Hindlimb muscle (tissue), 1 donor: ENCODE measurements at regions not wholly inside any gene's neighbourhood (a gene's known extent, or its start where the extent isn't known, plus 50 kb on each side); places are given as distances from the start of the nearest gene placed in this dataset.
"Not testable (repeated sequence)": the region's sequence is repeated elsewhere in the genome, so short reads cannot be mapped to it uniquely, and the experiment has no call there.

Experiments used
- DNase-seq: peaks from one replicate; pipeline ENCODE4 v3.0.0-alpha.2; 2013

DNA sequence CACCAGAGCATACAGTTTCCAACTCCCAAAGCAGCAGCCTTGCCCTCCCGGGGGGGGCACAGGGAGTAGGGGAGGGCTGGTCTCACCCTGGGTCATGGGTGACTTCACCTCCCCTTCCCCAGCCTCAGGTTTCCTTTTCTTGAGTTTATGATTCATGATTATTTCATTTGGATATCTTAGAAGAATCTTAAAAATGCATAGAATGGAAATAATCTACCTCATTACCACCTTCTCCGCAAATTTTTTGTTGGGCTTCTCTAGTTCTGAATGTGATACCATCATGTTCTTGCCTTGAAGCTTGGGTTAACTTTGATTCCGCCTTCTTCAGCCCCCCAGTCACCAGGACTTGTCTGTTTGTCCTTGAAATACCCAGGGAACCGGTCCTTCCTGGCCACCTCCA is 148.8 kb upstream of the ROPN1 start:
- no peak for DNase-seq

DNA sequence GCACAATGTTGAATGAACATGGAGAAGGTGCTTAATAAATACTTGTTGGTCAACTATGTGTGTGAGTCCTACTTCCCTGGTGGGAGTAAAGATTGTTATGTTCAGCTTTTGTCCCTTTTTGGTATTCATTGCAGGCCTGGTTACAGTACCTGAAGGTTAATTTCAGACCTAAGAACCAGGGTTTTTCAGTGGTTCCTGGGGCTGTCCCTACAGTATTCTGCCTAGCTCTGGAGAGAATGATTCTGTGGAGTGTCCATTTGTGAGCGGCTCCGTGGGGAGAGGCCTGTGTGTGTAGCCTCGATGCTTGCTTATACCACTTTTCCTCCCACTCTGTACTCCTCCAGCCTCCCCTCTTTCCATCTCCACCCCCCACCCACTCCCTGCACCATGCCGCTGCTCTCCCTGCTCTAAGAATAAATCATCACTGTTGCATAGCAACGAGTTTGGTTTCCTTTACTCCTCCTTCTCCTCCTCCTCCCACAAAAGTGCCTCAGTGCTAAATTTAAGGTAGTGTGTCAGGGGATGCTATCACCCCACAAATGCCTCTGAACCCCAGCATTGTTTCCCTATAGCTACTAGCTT is 150.6 kb upstream of the ROPN1 start:
- no peak for DNase-seq

DNA sequence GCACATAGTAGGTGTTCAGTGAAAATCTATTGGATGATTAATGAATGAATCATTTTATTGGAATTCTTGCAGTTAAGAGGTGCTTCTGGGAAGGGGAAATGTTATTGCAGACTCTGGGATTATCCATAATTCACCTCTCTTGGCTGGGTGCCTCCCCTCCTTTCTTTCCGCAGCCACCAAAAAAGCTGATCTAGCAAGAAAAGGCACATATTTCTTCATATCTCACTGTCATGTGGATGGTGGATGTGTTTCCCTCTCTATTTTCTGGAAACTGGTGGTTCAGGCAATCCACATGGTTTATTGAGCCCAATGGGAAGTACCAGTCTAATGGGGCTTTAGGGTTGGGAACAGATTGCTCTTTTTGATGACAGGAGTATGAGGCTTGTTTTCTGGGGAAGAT is 151.1 kb upstream of the ROPN1 start:
- DNase-seq = no peak

DNA sequence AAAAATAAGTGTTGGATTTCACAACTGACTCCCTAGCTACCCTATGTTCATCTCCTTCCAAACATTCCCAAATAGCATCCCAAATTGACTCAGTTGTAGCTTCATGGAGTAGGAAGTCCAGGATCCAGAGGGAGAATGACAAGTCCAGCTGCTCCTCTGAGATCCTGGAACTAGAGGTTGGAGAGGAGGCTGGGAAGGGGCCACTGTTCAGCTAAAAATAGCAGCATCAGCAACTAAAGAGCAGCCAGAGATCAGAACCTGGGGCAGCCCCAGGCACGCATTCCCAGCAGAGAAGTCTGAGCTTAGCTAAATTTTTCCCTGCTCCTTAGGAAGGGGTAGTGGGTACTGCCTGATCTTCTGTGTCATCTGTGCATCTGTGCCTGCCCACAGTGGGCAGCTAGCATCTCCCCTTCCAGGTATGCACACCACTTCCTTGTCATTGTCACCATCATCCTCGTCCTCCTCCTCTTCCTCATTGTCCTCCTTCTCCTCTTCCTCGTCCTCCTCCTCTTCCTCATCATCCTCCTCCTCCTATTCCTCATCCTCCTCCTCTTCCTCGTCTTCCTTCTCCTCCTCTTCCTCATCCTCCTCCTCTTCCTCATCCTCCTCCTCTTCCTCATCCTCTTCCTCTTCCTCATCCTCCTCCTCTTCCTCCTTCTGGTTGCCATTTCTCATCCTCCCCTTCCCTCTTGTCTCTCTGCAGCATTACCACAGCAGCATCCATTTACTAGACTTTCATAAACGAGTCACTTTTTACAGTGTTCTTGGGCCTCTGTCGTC is 152.3 kb upstream of the ROPN1 start:
- no peak for DNase-seq

DNA sequence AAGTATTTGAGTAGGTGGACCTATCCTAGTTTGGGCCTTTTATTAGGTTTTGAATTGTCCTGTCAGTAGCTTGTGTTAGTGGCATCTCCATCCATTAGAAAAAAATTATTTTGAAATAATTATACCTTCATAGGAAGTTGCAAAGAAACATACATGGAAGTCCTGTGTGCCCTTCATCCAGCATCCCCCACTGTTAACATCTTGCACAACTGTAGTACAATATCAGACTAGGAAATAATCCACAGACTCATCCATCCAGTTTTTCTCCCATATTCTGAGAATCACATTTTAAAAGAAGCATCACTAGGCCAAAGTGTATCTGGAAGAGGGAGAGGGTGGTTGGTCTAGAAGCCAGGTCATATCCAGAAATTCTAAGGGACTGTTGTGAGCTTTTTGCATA is 155.5 kb upstream of the ROPN1 start:
- no peak for DNase-seq

DNA sequence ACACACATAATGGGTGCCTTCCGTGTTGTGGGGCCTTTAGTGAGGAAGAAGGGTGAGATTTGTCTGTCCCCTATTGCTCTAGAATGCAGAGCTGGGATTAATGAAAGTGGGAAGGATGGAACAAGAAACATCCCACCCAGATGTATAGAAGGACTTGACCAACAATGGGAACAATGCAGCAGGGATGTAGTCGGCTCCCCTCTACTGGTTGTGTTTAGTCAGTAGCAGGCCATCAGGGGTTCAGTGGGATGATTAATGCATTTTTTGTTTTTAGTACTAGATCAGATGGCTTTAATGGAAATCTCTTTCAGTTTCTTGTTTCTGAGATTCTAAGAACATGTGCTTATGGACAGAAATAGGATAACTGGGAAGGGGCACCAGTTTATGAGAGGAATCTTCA is 156.0 kb upstream of the ROPN1 start:
- DNase-seq = no peak

DNA sequence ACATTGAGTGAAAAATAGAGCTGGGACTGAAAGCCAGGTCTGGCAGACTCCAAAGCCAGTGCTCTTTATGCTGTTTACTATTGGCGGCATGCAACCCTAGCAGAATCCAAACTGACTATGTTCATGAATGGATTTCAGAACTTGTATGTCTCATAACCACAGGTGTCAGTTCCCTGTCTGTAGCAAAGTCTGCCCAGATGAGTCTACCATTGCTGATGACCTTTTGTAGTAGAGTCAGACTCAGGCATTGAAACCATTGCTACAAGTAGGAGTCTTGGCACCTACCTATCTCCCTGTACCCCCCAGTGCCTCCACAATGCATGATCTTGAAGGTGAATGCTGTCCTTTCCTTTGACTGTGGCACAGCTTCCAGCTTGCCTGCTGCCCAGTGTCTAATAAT is 157.2 kb upstream of the ROPN1 start:
- no peak for DNase-seq

DNA sequence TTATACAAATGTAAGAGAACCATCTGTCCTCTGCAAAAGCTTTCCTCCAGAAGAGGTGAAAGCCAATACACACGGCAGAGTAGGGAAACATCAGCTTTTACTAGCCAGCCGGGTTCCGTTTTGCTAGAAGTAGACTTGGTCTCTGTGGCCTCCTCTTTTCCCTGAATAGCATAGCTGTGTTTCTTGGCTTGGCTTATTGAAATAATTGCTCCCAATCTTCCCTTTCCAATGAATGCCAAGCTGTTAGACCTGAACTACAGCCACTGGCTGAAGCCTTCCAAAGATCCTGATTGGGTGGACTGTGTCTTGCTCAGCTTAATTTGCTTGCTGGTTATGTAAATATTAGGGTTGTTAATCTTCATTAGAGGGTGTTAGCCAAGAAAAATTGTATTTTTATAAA is 157.8 kb upstream of the ROPN1 start:
- no peak for DNase-seq

DNA sequence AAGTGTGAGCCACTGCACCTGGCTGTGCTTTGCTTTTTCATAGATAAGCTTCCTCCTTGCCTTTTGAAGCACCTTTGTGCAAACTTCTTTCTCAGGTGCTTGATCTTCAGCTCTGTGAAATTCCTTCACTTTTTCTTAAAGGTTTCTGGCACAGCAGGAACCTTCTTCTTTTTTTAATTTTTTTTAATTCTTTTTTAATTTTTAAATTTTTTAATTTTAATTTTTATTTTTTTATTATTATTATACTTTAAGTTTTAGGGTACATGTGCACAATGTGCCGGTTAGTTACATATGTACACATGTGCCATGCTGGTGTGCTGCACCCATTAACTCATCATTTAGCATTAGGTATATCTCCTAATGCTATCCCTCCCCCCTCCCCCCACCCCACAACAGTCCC is 161.0 kb upstream of the ROPN1 start:
- DNase-seq = not testable (repeated sequence)

DNA sequence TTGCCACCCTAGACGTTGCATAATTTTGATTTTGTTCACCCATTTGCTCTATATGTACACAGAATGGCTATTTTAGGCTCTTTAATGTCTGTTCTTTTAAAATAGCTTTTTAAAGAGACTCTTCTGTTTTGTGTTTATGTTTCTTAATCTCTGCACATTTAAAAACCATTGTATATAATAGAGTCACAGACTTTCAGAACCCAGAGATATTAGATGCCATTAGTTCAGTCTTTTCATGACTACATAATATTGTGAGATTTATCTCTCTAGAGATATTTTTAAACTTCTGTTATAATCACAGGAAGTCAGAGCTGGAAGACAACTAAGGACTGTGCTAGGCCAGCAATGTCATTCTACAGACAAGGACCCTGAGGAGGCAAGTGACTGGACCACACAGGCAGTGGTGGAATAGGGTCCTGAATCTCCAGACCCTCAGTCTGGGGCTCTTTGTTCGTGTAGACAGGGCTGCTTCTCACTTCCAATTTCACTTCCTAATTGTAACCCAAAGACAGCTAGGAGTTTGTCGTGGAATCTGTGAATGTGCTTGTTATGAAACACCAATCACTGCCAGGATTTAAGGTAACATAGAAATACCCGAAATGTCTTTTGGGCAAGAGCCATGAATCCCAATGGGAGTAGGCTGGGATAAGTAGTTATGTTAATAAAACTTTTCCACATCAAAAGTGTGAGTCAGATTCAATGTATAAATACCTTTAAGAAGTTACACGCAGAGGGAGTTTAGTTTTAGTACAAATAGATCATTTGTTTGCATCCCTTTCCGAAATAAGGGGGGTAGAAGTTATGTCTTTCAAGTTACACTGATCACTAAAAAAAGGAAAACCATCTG is 165.2 kb upstream of the ROPN1 start:
- DNase-seq = no peak

DNA sequence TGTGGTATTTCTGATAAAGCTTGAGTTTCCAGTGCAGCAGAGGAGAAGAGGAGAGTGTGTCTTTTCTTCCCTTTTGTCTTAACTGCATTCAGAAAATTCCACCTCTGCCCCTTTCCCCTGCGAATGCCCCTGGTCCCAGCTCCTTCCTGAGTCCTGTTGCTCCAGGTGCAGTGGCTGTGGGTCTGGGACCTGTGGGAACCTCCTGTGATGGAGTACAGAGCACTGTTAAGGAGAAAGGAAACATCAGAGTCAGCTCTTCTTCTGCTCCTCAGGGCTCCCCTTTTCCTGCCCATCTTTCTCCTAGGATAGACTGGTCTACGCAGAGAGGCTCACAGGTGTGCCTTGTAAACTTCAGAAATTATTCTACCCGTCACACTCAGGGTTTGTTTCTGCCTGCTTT is 165.8 kb upstream of the ROPN1 start:
- no peak for DNase-seq

DNA sequence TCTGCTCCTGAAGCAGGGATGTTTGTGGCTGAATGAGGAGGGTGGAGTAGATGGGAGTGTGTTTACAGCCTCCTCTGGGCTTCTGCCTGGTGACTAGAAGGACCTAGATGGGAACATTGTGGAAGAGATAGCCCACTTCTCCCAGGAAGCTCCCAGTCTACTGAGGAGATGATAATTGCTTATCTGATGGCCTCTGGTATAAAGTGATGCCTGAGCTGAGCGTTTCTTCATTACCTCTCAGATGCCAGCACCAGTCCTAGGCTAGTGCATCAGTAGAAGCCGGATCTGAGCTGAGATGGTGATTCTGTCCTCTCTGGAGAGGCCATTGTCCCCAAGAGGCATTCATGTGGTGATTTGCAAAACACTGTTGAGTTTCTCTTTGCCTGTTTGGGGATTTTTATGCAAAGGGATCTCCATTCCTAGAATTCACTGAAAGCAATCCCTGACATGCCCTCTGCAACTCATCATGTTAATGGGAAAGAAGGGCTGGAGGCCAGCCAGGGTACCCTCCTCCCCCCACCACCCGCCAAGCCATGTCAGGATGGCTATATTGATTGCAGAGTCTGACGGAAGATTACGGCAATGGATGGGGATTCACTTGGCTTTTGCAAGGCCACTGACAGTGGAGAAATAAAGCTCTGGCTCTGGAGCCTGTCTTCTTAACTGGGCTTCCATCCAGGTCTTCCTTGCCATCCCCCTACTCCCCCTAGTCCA is 166.4 kb upstream of the ROPN1 start:
- DNase-seq = no peak

DNA sequence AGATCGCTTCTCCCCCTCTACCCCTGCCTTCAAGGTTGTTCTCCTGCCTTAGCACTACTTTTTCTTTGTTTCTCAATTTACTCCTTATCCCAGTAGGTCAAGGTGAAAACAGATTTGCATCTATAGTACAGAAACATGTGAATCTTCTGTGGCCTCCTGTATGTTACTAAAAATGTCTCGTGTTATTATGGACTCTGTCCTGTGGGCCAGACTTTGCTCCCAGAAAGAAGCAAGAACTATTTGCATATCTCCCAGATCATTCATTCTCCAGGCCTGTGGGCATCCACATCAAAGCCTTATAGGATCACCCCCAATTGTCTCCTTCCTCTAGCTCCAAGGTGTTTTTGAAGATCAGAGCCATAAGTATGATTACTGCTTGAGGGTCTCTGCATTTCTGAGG is 169.5 kb upstream of the ROPN1 start:
- no peak for DNase-seq

DNA sequence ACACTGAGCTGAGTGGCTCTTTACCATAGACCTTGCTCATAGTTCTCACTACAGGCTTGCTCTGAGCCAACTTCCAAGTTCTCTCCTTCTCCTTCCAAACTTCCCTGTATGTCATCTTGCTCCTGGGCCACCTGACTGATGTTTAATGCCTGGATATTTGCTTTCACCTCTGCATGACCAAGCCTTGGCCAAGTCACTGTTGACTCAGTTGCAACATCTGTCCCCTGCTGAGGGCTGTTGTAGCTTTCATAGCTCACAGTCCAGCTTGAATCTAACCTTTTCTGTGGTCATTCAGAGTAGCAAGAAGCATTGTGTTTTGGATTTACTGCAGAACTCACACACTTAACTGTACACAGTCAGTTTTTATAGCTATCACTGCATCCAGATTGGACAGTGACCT is 171.8 kb upstream of the ROPN1 start:
- DNase-seq = no peak

DNA sequence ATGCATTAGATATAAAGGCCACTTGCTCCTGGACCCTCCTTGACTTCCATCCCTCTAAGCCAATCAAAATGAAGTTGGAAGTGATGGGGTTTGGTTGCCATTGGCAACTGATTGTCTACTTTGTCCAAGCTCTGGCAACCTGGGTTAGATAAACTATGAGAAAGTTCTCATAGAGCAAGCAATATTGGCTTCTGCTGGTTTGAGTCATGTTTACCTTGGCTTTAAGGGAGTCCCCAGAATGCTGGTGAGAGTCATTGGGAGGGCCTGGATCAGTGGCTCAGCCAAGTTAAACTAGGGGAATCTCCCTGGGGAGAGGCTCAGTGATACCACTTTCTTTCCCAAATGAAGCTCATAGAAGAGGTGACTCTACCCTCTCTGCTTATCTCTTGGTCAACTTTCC is 176.3 kb upstream of the ROPN1 start:
- DNase-seq = no peak

DNA sequence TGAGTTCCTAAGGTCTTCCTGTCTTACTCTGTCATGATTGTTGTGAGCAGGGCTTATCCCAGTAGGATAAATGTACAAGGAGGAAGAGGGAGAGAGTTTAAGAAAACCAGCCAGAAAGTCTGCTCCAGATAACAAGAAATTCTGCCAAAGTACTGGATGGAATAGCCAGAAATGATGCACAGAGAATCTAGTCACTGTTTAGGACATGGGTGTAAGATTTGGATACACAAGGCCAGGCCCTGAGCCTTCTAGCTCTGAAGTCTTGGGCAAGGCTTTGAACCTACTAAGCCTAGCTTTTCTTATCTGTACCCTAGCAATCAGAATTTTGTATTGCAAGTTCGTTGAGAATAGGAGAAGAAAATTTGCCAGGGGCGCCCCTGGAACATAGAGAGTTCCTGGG is 180.4 kb upstream of the ROPN1 start:
- DNase-seq = no peak

DNA sequence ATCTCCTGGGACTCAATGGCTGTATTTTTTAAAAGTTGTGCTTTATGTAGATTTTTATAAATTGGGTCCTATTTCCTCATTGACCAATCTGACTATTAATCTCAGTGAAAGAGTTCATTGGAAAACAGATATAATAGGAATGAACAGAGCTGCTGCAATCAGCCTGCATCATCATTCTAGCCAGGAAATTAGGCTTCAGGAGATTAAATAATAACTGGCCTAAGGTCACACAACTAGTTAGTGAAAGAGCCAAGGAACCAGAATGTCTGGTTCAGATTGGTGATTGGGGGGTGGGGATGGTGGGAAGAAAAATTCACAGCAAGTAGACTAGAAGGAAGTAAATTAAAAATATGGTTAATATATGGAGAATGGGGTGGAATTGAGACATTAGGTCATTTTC is 180.9 kb upstream of the ROPN1 start:
- no peak for DNase-seq

DNA sequence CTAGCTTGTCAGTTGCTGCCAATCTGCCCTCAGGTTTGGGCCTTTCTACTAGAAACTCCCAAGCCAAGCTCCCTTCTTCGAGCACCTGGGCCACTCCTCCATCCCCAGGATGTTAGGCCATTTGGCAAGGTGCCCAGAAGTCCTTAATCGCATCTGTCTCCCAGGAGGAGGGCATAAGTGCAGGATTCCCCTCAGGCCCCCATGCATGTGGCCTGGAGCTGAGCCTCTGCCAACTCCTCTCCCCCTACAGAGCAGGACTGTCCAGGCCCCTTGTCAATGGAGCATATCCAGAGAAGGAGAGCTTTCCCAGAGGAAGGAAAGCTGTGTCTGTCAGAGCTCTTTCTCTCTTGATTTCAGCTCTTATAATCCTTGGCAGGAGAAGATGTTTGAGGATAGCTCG is 182.6 kb upstream of the ROPN1 start:
- no peak for DNase-seq

DNA sequence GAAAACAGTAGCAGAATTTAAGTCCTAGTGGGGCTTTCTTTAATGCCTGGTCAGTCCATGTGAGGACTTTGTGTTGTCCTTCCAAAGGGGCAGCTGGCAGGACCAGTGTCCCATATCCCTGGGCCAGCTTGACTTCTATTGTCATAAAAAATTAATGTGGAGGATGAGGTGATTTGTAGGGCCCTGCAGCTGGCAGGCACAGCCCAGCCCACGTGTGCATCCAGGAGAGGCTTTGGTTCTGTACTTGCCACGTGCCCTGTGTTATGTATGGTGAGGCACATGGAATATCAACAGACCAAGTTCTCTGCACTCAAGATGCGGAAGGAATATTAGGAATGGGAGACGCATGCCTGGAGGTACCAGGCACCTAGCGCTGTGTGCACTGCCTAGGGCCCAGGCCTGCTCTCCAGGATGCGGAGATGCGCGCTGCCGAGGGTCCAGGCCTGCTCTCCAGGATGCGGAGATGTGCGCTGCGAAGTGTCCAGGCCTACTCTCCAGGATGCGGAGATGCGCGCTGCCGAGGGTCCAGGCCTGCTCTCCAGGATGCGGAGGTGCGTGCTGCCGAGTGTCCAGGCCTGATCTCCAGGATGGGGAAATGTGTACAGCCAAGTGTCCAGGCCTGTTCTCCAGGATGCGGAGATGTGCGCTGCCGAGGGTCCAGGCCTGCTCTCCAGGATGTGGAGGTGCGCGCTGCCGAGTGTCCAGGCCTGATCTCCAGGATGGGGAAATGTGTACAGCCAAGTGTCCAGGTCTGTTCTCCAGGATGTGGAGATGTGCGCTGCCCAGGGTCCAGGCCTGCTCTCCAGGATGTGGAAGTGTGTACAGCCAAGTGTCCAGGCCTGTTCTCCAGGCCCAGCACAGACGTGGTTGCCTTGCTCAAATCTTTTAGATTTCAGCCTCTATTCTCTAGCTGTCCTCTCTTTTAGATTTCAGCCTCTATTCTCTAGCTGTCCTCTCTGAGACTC is 183.3 kb upstream of the ROPN1 start:
- DNase-seq = no peak

DNA sequence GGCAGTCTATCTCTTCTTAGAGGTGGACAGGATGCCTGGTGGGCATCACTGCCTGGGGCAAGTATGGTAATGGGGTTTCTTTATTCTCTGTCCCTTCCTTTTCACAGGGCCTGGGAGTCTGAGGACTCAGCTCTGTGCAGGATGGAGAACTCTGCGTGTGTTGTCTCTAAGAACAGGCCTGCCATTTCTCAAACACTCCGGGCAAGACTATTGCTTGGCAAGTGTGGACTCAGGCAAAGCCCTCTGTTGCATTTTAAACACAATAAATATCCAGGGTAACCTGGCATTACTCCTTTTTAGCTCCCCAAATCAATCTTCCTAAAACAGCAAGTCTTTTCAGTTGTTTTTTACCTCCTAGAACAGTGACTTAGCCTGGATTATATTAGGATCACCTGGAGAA is 185.1 kb upstream of the ROPN1 start:
- no peak for DNase-seq

DNA sequence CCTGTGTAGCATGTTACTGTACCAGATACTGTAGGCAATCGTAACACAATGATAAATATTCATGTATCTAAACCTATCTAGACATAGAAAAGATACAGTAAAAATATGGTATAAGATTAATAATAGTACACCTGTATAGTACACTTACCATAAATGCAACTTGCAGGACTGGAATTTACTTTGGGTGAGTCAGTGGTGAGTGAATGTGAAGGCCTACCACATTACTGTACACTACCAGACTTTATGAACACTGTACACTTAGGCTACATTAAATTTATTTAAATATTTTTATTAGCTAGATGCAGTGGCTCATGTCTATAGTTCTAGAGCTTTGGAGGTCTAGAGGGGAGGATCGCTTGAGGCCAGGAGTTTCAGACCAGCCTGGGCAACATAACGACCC is 186.6 kb upstream of the ROPN1 start:
- no peak for DNase-seq

DNA sequence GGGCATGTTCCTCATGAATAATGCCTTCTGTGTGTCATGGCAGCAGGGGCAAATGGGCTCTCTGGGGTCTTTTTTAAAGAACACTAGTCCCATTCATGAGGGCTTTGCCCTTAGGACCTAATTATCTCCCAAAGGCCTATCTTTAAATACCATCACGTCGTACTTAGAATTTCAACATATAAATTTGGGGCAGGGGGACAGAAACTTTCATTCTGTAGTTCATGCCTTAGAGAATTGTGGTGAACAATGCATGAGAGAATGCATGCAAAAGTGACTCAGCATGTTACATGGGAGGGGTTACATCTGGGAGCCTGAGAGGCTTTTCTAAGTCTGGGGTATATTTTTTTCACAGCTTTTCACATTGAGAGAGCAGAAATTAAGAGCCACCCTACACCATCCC is 208.5 kb upstream of the ROPN1 start:
- no peak for DNase-seq
